Activated CD8-positive, alpha-beta memory T cell treated with anti-CD3 and anti-CD28 coated beads, Interleukin-2, amount 10 ng/mL, durations not matched to agents 7 days and 5 days (primary cell): ENCODE measurements at regions not wholly inside any gene's neighbourhood (a gene's known extent, or its start where the extent isn't known, plus 50 kb on each side); places are given as distances from the start of the nearest gene placed in this dataset.

Experiments
- ATAC-seq: fragments of 150-1000 bp; cut with Tn5 transposase; one replicate; pipeline ENCODE4 v1.10.0; 2021; ENCODE audit warnings: moderate library complexity
- CTCF ChIA-PET: fragments of 350-600 bp; sonication (Branson Sonifier 250); formaldehyde crosslinking; loops from one replicate; lab custom pipeline; 2021; ENCODE audit warnings: antibody characterized with exemption; lab: Charles Lee
- DNase-seq: peaks from one replicate; pipeline ENCODE4 v3.0.0-alpha.2; 2020
- H3K27ac Mint-ChIP-seq: one replicate; pipeline ENCODE4 v1.8.0; 2021; ENCODE audit warnings: mild to moderate bottlenecking, mixed read lengths
- H3K27me3 Mint-ChIP-seq: one replicate; pipeline ENCODE4 v1.8.0; 2021; ENCODE audit warnings: mixed read lengths
- H3K36me3 Mint-ChIP-seq: one replicate; pipeline ENCODE4 v1.8.0; 2021; ENCODE audit warnings: mild to moderate bottlenecking, mixed read lengths
- H3K4me1 Mint-ChIP-seq: one replicate; pipeline ENCODE4 v1.8.0; 2021; ENCODE audit warnings: mixed read lengths
- H3K4me3 Mint-ChIP-seq: one replicate; pipeline ENCODE4 v1.8.0; 2021; ENCODE audit warnings: mild to moderate bottlenecking, moderate library complexity, mixed read lengths
- H3K9me3 Mint-ChIP-seq: one replicate; pipeline ENCODE4 v1.8.0; 2022; ENCODE audit warnings: low read depth, mixed read lengths

DNA sequence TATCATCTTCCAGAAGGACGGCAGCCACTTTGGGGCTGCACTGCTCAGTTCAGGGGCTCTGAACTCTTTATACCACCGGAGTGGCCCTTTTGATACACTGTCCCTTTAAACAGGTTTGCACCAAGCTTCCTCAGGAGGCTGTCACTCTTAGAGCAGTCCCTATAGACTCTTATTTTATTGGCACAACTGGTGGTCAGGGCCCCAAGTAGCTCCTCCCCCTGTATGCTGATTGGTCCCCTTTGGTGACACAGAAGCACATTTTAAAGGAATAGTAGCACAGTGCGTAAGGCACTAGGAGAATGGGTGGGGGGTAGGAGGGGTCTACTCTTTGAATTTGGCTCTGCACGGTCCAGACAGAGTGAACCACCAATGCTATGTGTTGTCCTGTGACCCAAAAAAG, 122.6 kb upstream of the MLN start:
- Mint-ChIP-seq H3K4me1 (peaks cover 12% of the 10 kb centered on the region), H3K27me3 (peaks cover 3% of the 10 kb centered on the region), H3K9me3 (peaks cover 4% of the 10 kb centered on the region), H3K4me3 (no peak overlapping the region), H3K36me3 (no peaks in the 10 kb centered on the region), H3K27ac (no peak overlapping the region)
- ATAC-seq (no peak), DNase-seq (no peak)
- CTCF ChIA-PET = interaction anchor here (1.6 kb wide), 1 partner anchor 12 kb away, joined by 6 read pairs; no protein-coding TSS in a partner anchor

DNA sequence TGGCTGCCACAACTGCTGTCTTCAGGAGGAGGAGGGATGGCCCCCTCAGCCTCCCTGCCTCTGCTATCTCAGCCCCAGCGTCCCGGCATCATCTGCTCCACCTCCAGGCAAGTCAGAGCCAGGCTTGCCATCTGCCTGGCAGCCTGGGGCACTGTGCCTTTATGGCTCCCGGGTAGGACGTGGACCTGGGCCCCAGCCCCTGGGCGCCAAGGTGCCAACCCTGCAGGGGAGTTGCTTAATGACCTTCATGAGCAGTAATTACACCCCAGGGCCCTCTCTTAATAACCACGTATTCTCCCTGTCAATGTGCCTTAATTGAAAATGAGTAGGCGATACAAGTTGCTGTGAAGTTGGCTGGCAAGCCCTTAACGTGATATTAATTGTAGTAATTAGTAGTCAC, 122.1 kb upstream of the MLN start:
- DNase-seq = no peak
- no peak for ATAC-seq
- no peaks in the 10 kb centered on the region for H3K36me3 Mint-ChIP-seq
- peaks cover 3% of the 10 kb centered on the region for H3K27me3 Mint-ChIP-seq
- H3K27ac Mint-ChIP-seq = no peak overlapping the region
- CTCF ChIA-PET = interaction anchor here (1.6 kb wide), 1 partner anchor 11 kb away, joined by 6 read pairs; no protein-coding TSS in a partner anchor
- H3K4me1 Mint-ChIP-seq = peaks cover 12% of the 10 kb centered on the region
- H3K4me3 Mint-ChIP-seq = no peak overlapping the region
- H3K9me3 Mint-ChIP-seq = peaks cover 4% of the 10 kb centered on the region

DNA sequence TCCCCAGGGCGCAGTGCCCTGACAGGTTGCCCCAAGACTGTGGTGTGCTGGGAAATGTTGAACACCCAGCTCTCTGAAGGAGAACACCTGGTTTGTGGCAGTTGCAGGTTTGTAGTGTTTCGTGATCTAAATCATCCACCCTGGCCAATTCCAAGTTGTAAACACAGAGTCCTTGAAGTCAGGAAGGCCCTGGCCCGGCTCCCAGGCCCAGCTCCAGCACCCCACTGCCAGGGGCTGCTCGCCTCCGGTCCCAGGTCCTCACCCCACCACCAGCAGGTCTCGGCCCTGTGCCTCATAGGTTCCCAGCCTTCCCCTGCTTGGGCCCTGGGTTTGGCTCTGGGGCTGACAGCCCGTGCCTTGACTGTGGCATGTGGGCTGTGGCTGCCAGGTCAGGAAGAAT, 121.4 kb upstream of the MLN start:
- Mint-ChIP-seq H3K27ac (no peak overlapping the region), H3K4me1 (peaks cover 12% of the 10 kb centered on the region), H3K27me3 (peaks cover 3% of the 10 kb centered on the region), H3K36me3 (no peaks in the 10 kb centered on the region), H3K9me3 (peaks cover 4% of the 10 kb centered on the region), H3K4me3 (no peak overlapping the region)
- no peak for DNase-seq
- CTCF ChIA-PET = no interaction called here
- no peak for ATAC-seq

DNA sequence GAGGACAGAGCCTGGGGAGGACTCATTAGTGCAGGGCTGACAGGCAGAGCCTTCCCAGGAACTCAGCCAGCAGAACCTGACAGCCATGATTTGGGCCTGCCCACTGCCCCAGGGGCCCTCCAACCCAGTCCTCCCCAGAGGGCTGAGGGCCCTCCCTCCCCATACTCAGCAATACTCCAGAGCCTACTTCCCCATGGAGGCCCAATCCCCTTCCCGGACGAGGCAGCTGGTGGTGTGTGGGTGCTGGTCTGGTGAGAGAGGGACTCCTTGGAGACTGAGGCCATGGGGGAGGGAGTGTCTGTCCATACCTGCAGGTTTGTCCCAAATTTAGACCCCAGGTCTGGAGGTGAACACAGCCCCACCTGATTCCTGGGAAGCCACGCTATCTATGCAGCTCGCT, 120.9 kb upstream of the MLN start:
- CTCF ChIA-PET = no interaction called here
- Mint-ChIP-seq H3K4me3 (no peak overlapping the region), H3K4me1 (peaks cover 9% of the 10 kb centered on the region), H3K36me3 (no peaks in the 10 kb centered on the region), H3K9me3 (peaks cover 4% of the 10 kb centered on the region), H3K27me3 (no peaks in the 10 kb centered on the region), H3K27ac (no peak overlapping the region)
- DNase-seq (no peak), ATAC-seq (no peak)

DNA sequence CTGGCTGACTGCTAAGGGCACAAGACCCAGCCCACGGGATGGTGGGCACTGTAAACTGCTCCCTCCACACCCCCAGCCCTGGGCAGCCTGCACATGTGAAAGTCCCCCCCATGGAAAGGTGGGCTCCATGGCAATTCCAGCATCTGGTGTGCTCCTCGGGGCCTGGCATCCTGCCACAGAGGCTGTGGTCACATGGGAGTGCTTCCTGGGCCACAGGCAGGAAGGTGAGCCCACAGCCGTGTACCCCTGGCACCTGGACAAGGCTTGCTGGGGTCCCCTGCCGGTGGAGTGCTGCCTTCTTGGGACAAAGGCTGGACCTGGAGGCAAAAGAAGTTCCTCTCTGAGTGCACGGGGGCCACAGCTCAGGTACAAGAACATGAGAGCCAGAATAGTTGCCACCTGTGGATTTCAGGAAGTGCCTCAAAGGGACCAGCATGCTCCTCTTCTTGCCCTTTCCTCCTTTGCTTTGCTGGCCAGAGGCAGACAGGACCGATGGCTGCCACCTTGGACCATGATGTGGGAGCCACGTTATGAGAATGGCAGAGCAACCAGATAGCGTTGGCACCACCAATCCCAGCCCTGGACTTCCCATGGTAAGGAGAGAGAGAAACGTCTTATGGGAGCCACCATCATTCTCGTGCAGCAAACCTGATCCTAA, 120.2 kb upstream of the MLN start:
- DNase-seq = peak; percentile 45
- Mint-ChIP-seq H3K27ac (peak overlapping the region; percentile 19), H3K4me1 (peaks cover 8% of the 10 kb centered on the region), H3K36me3 (no peaks in the 10 kb centered on the region), H3K27me3 (no peaks in the 10 kb centered on the region), H3K4me3 (no peak overlapping the region), H3K9me3 (peaks cover 4% of the 10 kb centered on the region)
- ATAC-seq = peak; percentile 30
- CTCF ChIA-PET = no interaction called here

DNA sequence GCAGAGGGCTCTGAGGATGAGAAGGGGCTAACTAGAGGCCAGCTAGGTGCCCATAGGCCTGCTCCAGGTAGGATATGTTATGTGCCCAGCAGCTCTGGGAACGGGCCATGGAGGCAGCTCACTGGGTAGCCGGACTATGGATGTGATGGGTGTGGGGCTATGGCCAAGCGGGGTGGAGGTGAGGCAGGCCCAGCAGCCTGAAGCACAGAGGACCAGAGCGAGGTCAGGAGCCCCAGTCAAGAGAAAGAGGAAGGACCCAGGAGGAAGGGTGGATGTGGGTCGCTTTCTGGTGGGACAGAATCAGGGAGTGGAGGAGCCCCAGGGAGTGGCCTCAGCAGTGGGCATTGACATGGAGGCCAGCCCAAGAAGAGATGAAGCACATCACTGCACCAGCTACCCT, 117.9 kb upstream of the MLN start:
- Mint-ChIP-seq H3K4me1 (peaks cover 8% of the 10 kb centered on the region), H3K36me3 (no peaks in the 10 kb centered on the region), H3K4me3 (no peak overlapping the region), H3K27me3 (no peaks in the 10 kb centered on the region), H3K27ac (no peak overlapping the region), H3K9me3 (no peaks in the 10 kb centered on the region)
- ATAC-seq (no peak), DNase-seq (no peak)
- CTCF ChIA-PET = interaction anchor here (1.0 to 1.6 kb wide), 3 partner anchors 12 to 151 kb away, joined by 3 to 6 read pairs (median 3); no protein-coding TSS in a partner anchor

DNA sequence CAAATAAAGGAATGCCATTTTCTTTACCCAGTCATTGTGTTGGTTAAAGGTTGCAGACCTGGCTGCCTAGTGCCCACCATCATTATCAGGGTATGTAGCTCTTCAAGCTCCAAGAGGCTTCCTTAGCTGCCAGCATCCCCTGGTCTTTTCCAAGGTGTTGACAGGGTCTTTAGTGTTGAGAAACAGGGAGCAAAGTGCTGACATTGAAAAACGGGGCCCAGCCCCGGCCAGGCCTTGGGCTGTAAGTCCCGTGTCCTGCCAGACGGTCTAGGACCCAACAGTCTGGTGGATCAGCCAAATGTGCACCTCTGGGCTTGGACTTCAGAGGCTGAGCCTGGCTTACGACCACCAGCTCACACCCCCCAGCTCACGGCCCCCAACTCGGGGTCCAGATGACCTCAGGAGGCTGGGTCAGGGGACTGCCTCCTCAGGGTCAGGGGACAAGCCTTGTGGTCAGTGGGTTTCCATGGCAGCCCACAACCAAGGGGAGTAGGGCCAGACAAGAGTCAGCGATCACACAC, 114.4 kb upstream of the MLN start:
- H3K4me1 Mint-ChIP-seq = peaks cover 26% of the 10 kb centered on the region
- H3K27ac Mint-ChIP-seq = no peak overlapping the region
- ATAC-seq = no peak
- no peak overlapping the region for H3K4me3 Mint-ChIP-seq
- no peaks in the 10 kb centered on the region for H3K27me3 Mint-ChIP-seq
- no peak for DNase-seq
- CTCF ChIA-PET = interaction anchor here (0.8 to 1.2 kb wide), 2 partner anchors 16 to 149 kb away, joined by 3 read pairs; no protein-coding TSS in a partner anchor
- H3K36me3 Mint-ChIP-seq = peaks cover 2% of the 10 kb centered on the region
- no peaks in the 10 kb centered on the region for H3K9me3 Mint-ChIP-seq

GRCh38 chr6:33915134-33915533, 111.3 kb upstream of the MLN start:
- H3K4me3 Mint-ChIP-seq = peak overlapping the region; percentile 6
- peak; percentile 13 for ATAC-seq
- no peaks in the 10 kb centered on the region for H3K27me3 Mint-ChIP-seq
- peak overlapping the region; percentile 86 for H3K27ac Mint-ChIP-seq
- H3K9me3 Mint-ChIP-seq = no peaks in the 10 kb centered on the region
- H3K4me1 Mint-ChIP-seq = peaks cover 39% of the 10 kb centered on the region
- CTCF ChIA-PET = interaction anchor here (0.8 to 2.5 kb wide), 13 partner anchors 8 to 129 kb away, joined by 3 to 19 read pairs (median 5); no protein-coding TSS in a partner anchor
- peaks cover 2% of the 10 kb centered on the region for H3K36me3 Mint-ChIP-seq
- no peak for DNase-seq

GRCh38 chr6:33914645-33915044, 110.8 kb upstream of the MLN start:
- DNase-seq (peak; percentile 78), ATAC-seq (peak; percentile 79)
- Mint-ChIP-seq H3K4me1 (peaks cover 39% of the 10 kb centered on the region), H3K27me3 (no peaks in the 10 kb centered on the region), H3K27ac (peak overlapping the region; percentile 86), H3K36me3 (peaks cover 2% of the 10 kb centered on the region), H3K4me3 (peak overlapping the region; percentile 6), H3K9me3 (no peaks in the 10 kb centered on the region)
- CTCF ChIA-PET = interaction anchor here (0.8 to 2.5 kb wide), 13 partner anchors 8 to 128 kb away, joined by 3 to 19 read pairs (median 5); no protein-coding TSS in a partner anchor

DNA sequence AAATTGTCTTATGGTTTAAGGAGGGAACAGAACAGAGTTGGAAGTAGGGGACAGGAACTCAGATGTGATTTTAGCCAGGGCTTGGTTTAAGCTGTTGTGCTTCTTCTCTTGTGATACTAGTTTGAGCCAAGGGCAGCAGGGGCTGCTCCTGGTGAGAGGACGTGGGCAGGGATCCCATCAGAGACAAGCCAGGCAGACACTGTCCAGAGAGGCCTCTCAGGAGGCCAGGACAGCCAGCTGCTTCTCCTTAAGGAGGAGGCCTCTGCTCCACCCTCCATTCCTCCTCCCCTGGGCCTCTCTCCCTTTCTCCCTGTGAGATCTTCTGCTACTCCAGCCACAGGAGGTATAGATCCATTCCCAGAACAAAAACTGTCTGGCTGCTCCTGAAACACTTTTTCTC, 108.4 kb upstream of the MLN start:
- H3K27ac Mint-ChIP-seq = no peak overlapping the region
- no peak for DNase-seq
- no peaks in the 10 kb centered on the region for H3K27me3 Mint-ChIP-seq
- CTCF ChIA-PET = interaction anchor here (1.3 kb wide), 1 partner anchor 125 kb away, joined by 3 read pairs; no protein-coding TSS in a partner anchor
- no peaks in the 10 kb centered on the region for H3K9me3 Mint-ChIP-seq
- ATAC-seq = no peak
- peaks cover 4% of the 10 kb centered on the region for H3K36me3 Mint-ChIP-seq
- no peak overlapping the region for H3K4me3 Mint-ChIP-seq
- H3K4me1 Mint-ChIP-seq = peaks cover 58% of the 10 kb centered on the region

DNA sequence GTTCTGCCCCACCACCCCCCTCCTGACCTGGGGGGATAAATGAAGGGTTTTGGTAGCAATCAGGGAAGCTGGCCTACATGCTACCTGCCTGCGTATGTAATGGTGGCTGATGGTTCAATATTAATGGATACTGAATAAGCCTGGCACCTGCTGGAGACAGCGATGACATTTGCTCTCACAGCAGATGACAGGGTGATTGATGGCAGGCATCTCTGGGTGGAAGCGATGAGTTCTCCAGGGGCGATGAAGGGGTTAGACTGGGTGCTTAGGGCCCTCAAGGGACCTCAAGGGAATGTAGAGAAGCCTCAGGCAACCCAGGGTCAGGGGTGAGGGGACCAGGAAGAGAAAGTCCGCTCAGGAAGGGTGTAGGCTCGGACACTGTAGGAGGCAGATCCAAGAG, 107.7 kb upstream of the MLN start:
- H3K36me3 Mint-ChIP-seq = peaks cover 4% of the 10 kb centered on the region
- H3K4me3 Mint-ChIP-seq = no peak overlapping the region
- DNase-seq (no peak), ATAC-seq (no peak)
- H3K27ac Mint-ChIP-seq = no peak overlapping the region
- no peaks in the 10 kb centered on the region for H3K9me3 Mint-ChIP-seq
- no peaks in the 10 kb centered on the region for H3K27me3 Mint-ChIP-seq
- H3K4me1 Mint-ChIP-seq = peaks cover 65% of the 10 kb centered on the region
- CTCF ChIA-PET = no interaction called here

GRCh38 chr6:33910594-33910993, 106.8 kb upstream of the MLN start:
- no peaks in the 10 kb centered on the region for H3K9me3 Mint-ChIP-seq
- DNase-seq (no peak), ATAC-seq (no peak)
- H3K4me1 Mint-ChIP-seq = peaks cover 71% of the 10 kb centered on the region
- no peaks in the 10 kb centered on the region for H3K27me3 Mint-ChIP-seq
- peaks cover 4% of the 10 kb centered on the region for H3K36me3 Mint-ChIP-seq
- peak overlapping the region; percentile 1 for H3K27ac Mint-ChIP-seq
- CTCF ChIA-PET = no interaction called here
- H3K4me3 Mint-ChIP-seq = no peak overlapping the region

DNA sequence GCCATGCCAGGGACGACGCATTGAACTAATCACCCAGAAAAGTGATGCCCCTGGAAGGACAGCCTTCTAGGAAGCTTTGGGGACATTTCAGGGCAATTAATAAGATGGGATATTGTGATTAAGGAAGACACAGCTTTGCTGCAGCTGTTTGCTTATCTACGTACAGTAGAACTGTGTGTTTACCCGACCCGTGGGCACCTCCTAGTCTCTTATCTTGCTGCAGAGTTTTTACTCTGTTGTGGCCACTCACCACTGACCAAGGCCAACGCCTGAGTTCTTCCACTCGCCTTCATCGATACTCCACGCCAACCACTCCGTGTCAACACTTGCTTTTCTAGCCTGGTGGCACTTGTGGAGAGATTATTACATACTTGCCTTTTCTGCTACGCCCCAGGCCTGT, 105.9 kb upstream of the MLN start:
- Mint-ChIP-seq H3K36me3 (peaks cover 4% of the 10 kb centered on the region), H3K27ac (no peak overlapping the region), H3K27me3 (no peaks in the 10 kb centered on the region), H3K4me1 (peaks cover 71% of the 10 kb centered on the region), H3K9me3 (no peaks in the 10 kb centered on the region), H3K4me3 (no peak overlapping the region)
- ATAC-seq (no peak), DNase-seq (no peak)
- CTCF ChIA-PET = no interaction called here

GRCh38 chr6:33908025-33908424, 104.2 kb upstream of the MLN start:
- H3K4me3 Mint-ChIP-seq = no peak overlapping the region
- H3K4me1 Mint-ChIP-seq = peaks cover 70% of the 10 kb centered on the region
- CTCF ChIA-PET = interaction anchor here (4.4 kb wide), 1 partner anchor 47 kb away, joined by 32 read pairs; no protein-coding TSS in a partner anchor
- DNase-seq (no peak), ATAC-seq (no peak)
- no peaks in the 10 kb centered on the region for H3K27me3 Mint-ChIP-seq
- H3K9me3 Mint-ChIP-seq = no peaks in the 10 kb centered on the region
- no peak overlapping the region for H3K27ac Mint-ChIP-seq
- peaks cover 4% of the 10 kb centered on the region for H3K36me3 Mint-ChIP-seq
